Activated B cell treated with CpG ODN at 0.5 μM for 24 hours (primary cell): ENCODE measurements at regions not wholly inside any gene's neighbourhood (a gene's known extent, or its start where the extent isn't known, plus 50 kb on each side); places are given as distances from the start of the nearest gene placed in this dataset.
"Not testable (repeated sequence)": the region's sequence is repeated elsewhere in the genome, so short reads cannot be mapped to it uniquely, and the experiment has no call there.

Experiments used
- ATAC-seq: fragments of 200-7000 bp; cut with Tn5 transposase; one replicate; pipeline ENCODE4 v1.10.0; 2021; ENCODE audit warnings: low read depth, mild to moderate bottlenecking, moderate library complexity
- CTCF ChIA-PET: fragments of 350-600 bp; sonication (Branson Sonifier 250); formaldehyde crosslinking; loops from one replicate; lab custom pipeline; 2021; ENCODE audit warnings: antibody characterized with exemption; lab: Charles Lee
- POLR2A ChIA-PET: fragments of 350-600 bp; sonication (Branson Sonifier 250); formaldehyde crosslinking; loops from one replicate; lab custom pipeline; 2021; ENCODE audit warnings: antibody characterized with exemption; lab: Charles Lee
- DNase-seq: peaks from one replicate; pipeline ENCODE4 v3.0.0; 2022
- H3K27ac Mint-ChIP-seq: one replicate; pipeline ENCODE4 v1.8.0; 2020; ENCODE audit warnings: mixed read lengths
- H3K27me3 Mint-ChIP-seq: one replicate; pipeline ENCODE4 v1.8.0; 2021; ENCODE audit warnings: mixed read lengths
- H3K36me3 Mint-ChIP-seq: one replicate; pipeline ENCODE4 v1.8.0; 2021; ENCODE audit warnings: low read depth, mixed read lengths
- H3K4me1 Mint-ChIP-seq: one replicate; pipeline ENCODE4 v1.8.0; 2021; ENCODE audit warnings: mixed read lengths
- H3K4me3 Mint-ChIP-seq: one replicate; pipeline ENCODE4 v1.8.0; 2020; ENCODE audit warnings: mild to moderate bottlenecking, mixed read lengths
- H3K9me3 Mint-ChIP-seq: one replicate; pipeline ENCODE4 v1.8.0; 2020; ENCODE audit warnings: mixed read lengths
- CTCF ChIP-seq: fragments of 200-600 bp; IDR thresholded peaks from one replicate; pipeline ENCODE4 v1.8.0; 2022; ENCODE audit warnings: antibody characterized with exemption, mild to moderate bottlenecking
- intact Hi-C: fragments of 100-400 bp; cut with micrococcal nuclease; formaldehyde crosslinking; loops from one replicate; pipeline ENCODE4 v1.15.1; 2024

- H3K4me1 Mint-ChIP-seq = peaks cover 24% of the 10 kb centered on the region
- H3K27me3 Mint-ChIP-seq = no peaks in the 10 kb centered on the region
- H3K9me3 Mint-ChIP-seq = no peaks in the 10 kb centered on the region
- no peak overlapping the region for H3K4me3 Mint-ChIP-seq
- no peak for TF ChIP-seq CTCF
- intact Hi-C loops = no loop called here
- H3K36me3 Mint-ChIP-seq = no peaks in the 10 kb centered on the region
- DNase-seq (no peak), ATAC-seq (no peak)
- POLR2A ChIA-PET = no interaction called here
- CTCF ChIA-PET = no interaction called here
- no peak overlapping the region for H3K27ac Mint-ChIP-seq
Measured at GRCh38 chr22:19599626-19600243, 75.5 kb upstream of the CLDN5 start.

- POLR2A ChIA-PET, ATAC-seq, H3K9me3 Mint-ChIP-seq, intact Hi-C loops, DNase-seq, H3K27ac Mint-ChIP-seq, H3K4me1 Mint-ChIP-seq, CTCF ChIA-PET, H3K4me3 Mint-ChIP-seq, H3K36me3 Mint-ChIP-seq: not testable (repeated sequence)
- H3K27me3 Mint-ChIP-seq = peaks cover 20% of the 10 kb centered on the region
Measured at GRCh38 chr22:19603346-19603745, 79.1 kb upstream of the CLDN5 start.

- no peak overlapping the region for H3K4me3 Mint-ChIP-seq
- intact Hi-C loops = no loop called here
- POLR2A ChIA-PET = no interaction called here
Measured at GRCh38 chr22:19603767-19604166, 79.6 kb upstream of the CLDN5 start.

GRCh38 chr22:19604711-19605268, 80.6 kb upstream of the CLDN5 start:
- Mint-ChIP-seq H3K27ac (no peak overlapping the region), H3K4me1 (no peaks in the 10 kb centered on the region), H3K36me3 (no peaks in the 10 kb centered on the region), H3K27me3 (peaks cover 22% of the 10 kb centered on the region), H3K4me3 (no peak overlapping the region), H3K9me3 (no peaks in the 10 kb centered on the region)
- TF ChIP-seq CTCF = no peak
- ATAC-seq (no peak), DNase-seq (no peak)
- intact Hi-C loops = no loop called here
- CTCF ChIA-PET = no interaction called here
- POLR2A ChIA-PET = no interaction called here

More at GRCh38 chr22:19603767-19604166, 79.6 kb upstream of the CLDN5 start:
- peaks cover 20% of the 10 kb centered on the region for H3K27me3 Mint-ChIP-seq
- DNase-seq (no peak), ATAC-seq (no peak)
- no peak overlapping the region for H3K27ac Mint-ChIP-seq
- TF ChIP-seq CTCF = no peak
- CTCF ChIA-PET = no interaction called here
- no peaks in the 10 kb centered on the region for H3K9me3 Mint-ChIP-seq
- peaks cover 1% of the 10 kb centered on the region for H3K4me1 Mint-ChIP-seq
- no peaks in the 10 kb centered on the region for H3K36me3 Mint-ChIP-seq

GRCh38 chr22:19605508-19606331, 81.5 kb upstream of the CLDN5 start:
- no peaks in the 10 kb centered on the region for H3K36me3 Mint-ChIP-seq
- no peak overlapping the region for H3K27ac Mint-ChIP-seq
- ChIA-PET POLR2A (no interaction called here), CTCF (no interaction called here)
- no peaks in the 10 kb centered on the region for H3K9me3 Mint-ChIP-seq
- intact Hi-C loops = no loop called here
- no peak for DNase-seq
- no peak for TF ChIP-seq CTCF
- H3K4me1 Mint-ChIP-seq = peaks cover 3% of the 10 kb centered on the region
- peaks cover 22% of the 10 kb centered on the region for H3K27me3 Mint-ChIP-seq
- H3K4me3 Mint-ChIP-seq = no peak overlapping the region
- no peak for ATAC-seq
